GM21619 (cell line): ENCODE measurements at regions not wholly inside any gene's neighbourhood (a gene's known extent, or its start where the extent isn't known, plus 50 kb on each side); places are given as distances from the start of the nearest gene placed in this dataset.
"Not testable (repeated sequence)": the region's sequence is repeated elsewhere in the genome, so short reads cannot be mapped to it uniquely, and the experiment has no call there.

Experiments used
- ATAC-seq: cut with Tn5 transposase; IDR thresholded peaks from one replicate; pipeline ENCODE4 v1.9.1; 2021; ENCODE audit not compliant: unreplicated experiment

DNA sequence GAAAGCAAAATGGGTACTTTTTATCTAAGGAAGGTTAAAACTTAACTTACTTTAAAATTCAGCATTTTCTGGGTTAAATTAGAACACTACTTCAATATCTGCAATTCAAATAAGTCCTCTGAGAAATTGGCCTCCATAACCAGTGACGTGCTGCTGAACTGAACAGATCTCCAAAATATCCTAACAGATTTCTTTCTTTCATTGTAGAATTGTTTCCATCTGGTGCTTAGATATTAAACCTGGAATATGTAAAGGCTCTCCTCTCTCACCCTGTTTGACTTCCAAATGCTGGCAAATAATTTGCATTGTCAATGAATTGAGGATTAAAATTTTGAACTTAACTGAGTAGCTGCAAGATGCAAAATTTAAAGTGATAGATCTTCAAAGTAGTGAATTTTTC lies 316.9 kb upstream of the CXADR start:
- no peak for ATAC-seq

DNA sequence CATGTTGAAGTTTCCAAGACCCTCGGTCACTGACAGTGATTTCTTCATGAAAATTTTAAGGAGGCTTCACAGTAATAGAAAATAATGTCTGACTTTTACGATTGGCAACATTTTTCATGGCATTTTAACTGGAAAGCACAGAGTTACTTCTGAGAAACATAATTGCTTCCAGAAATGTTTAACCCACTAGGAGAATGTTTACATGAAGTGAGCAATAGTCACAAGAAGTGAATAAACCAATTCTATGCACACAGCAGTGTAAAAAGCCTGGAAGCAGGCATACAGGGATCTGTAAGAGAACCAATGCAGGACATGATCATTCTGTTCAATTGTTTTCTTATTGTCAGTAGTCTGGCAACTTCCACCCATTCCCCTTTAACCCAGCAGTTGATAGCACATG lies 316.2 kb upstream of the CXADR start:
- no peak for ATAC-seq

DNA sequence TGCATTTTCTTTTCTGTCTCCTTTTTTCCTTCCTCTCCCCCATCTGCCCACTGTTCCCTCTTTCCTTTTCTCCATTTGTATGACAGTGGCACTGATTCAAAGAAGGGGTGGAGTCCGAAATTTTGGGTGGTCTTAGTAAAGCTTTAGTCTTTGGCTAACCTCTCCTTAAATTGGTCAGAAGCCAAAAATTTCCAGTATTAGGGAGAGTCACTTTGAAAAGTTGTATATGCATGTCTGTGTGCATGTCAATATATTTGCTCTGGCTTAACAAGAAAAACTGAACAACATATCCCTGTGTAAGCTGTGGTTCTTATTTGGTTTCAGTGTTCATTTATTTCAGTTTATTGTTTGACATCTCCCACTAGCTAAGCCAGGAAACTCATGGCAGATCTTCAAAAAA lies 314.8 kb upstream of the CXADR start:
- no peak for ATAC-seq

DNA sequence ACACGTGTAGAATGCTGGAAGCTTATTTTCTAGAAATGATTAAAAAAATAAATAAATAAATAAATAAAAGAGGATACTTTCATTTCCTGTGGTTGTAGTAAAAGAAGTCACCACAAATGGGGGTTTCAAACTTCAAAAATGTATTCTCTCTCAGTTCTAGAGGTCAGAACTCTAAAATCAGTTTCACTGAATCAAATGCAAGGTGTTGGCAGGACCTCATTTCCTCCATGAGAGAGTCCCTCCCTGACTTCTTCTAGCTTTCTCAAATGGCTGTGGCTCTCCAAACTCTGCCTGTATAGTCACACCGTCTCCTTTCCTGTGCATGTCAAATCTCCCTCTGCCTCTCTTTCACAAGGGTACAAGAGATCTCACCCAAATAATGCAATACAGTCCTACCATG lies 312.6 kb upstream of the CXADR start:
- no peak for ATAC-seq

DNA sequence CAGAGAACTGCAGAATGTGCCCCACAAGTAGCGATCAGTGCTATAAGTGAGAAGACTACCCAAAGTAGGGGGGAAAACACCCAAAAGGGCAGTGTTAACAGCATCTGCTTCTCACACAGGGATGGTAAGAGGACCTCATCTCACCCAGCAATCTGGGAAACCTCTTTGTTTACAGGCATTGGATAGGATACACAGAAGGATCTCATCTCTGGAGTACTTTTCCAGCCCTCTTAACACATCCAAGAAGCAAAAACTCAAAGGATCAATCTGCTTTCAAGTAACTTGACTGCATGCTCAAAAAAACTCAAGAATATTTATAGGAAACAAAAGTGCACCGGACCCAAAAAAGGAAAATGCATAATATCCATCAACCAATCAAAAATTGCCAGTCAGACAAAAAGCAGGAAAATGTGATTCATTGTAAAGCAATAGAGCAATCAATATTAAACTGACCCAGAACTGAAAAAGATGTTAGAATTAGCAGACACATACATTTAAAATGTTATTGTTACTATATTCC lies 311.0 kb upstream of the CXADR start:
- ATAC-seq = no peak

DNA sequence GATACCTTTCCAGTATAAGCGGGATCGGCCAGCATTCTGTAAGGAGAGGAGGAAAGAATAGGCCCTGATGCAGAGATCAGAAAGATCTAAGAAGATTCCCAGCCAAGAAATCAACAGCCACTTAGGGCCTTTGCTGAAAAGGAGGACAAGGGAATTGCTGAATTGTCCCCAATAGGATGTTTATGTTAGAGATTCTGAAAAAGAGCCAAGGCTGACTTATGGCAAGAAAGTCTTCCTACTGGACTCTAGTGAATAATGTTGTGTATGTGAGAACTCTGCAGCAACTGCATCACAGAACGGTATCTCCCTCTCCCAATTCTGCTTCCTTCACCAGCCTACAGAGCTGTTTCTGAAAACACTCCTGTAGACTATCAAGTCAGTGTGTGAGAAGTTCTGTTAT lies 298.0 kb upstream of the CXADR start:
- no peak for ATAC-seq

DNA sequence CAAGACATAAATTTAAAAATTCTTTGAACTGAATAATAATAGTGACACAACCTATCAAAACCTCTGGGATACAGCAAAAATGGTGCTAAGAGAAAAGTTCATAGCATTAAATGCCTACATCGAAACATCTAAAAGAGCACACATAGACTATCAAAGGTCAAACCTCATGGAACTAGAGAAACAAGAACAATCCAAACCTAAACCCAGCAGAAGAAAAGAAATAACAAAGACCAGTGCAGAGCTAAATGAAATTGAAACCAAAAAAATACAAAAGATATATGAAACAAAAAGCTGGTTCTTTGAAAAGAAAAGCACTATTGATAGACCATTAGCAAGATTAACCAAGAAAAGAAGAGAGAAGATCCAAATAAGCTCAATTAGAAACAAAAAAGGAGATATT lies 293.8 kb upstream of the CXADR start:
- ATAC-seq = not testable (repeated sequence)

DNA sequence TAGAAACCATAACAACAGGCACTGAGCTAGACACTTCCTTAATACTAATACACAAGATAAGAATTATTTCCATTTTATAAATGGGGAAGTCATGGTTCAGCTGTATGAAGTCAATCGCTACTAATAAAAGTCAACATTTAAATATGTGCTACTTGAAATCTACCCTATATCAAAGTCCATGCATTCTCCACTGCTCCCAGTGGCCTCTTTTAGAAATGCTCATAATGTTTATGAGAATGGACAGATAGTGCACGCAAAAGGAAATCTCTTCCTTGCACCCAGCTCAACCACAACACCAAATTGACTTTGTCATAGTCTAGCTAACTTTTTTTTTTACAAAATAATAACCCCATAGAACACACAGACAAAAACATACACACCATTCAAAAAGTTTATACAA lies 281.7 kb upstream of the CXADR start:
- ATAC-seq = no peak

DNA sequence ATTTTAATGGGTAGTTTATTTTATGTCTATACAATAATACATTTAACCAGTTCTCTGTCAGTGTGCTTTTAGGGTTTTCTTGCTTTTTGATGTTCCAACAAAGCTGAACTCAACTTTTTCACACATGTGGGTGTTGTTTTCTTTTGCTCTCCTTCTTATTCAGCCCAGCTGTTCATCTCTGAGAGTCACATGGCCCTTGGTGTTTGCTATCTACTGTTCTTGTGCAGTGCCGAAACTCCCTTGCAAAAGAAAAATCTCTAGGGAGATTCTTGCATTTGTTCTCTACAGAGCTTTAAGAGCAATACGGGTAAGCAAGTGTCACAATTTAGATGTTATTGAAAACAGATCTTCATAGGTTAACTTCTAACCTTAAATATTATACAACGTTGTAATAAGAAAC lies 281.1 kb upstream of the CXADR start:
- ATAC-seq = no peak

DNA sequence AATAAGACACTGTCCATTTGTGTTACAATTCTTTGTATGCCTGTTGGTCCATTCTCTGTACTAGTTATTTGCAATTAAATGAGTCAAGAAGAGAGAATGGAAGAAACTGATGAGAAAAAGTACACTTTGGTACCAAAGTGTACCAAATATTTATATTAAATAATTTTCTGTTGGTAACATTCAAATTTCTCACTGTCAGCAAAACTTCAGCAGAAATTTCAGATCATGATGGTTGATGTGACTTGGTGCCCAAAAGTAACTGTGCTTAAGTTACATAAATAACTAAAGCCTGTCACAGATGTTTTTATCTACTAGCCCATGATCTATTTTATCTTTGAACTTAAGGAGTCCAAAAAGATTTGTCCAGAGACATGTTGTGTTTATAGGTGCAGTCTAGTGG lies 274.4 kb upstream of the CXADR start:
- ATAC-seq = no peak

DNA sequence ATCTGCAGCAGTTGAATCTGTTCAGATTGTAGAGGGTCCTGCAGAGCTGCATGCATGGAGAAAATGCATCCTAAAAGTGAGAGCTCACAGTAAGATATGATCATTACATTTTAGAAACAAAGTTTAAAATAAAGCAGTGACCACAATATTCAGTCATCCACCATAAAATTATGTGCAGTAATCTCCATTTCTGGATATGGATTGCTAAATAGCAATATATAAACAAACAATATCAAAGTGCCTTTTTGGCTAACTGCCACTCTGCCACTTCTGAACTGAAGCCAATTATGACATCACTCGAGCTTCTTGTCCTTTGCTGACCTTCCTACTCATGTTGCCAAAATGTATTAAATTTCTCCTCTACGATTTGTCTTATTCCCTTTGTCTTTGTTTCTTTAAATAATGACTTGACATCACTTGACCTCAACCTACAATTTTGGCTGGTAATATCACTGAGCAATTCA lies 262.0 kb upstream of the CXADR start:
- no peak for ATAC-seq

DNA sequence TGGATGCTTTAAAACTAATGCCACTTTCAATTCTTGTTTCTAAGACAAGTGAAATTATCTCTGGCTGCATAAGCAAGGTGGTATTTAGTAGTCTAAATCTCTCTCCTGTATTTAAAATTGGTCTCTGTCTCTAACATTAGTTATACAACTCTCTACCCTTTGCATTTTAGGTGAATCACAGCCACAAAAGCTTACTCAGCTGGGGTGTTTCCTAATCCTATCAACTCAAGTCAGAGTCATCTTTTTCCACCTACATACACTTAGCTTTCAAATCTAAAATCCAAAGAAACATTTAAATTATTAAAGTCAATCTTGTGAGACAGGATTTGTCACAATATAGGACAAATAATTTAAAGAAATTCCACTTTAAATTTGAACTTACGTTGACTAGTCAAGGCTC lies 255.1 kb upstream of the CXADR start:
- ATAC-seq = no peak

DNA sequence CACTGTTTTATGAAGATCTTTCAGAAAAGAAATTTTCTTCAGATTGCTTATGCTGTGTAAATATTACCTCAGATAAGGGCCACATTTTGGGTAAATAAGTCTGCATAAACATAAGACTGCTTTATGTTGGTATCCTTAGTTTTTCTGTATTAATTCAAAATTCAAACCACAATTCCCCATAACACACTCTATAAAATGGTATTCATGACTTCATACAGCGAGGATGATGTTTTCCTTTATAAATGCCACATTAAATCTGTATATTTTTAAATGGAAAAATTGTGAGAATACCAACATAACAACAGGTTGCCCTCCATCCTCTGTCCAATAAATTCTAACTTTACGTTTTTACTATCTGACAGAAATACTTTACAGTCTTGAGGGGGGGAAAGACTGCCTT lies 248.7 kb upstream of the CXADR start:
- no peak for ATAC-seq

DNA sequence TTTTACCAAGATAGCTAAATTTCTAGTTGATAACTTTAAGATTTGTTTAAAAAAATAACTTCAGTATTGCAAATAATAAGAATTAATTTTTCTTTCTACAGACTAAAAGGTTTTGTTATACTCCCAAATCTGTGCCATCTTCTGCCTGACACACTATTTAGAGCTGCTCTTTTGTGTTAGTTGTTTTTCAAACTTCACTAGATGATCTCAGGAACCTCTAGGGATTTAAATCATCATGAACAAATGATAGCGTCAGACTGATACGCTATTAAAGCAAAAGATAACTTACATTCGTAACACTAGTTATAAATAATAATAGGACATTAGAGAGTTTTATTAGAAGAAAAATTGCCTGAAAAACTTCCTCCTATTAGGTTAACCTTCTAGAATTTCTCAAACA lies 243.1 kb upstream of the CXADR start:
- ATAC-seq = no peak

DNA sequence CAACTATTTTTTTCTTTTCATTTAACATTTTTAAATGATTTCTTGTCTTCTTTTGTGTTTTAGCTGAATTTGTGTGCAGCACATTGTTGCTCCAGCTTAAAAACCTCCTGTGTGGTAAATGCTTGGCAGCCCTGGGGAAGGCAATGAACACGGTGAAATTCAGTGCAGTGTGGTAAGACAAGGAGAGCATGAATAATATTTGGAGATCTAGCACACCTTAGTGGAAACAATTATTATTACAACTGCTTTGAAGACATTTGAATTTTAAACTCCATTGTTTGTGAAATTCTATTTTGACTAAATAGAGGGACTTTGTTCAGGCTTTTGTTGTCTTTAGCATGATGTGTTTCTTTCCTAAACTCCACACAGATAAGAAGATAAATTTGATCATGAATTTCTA lies 242.6 kb upstream of the CXADR start:
- ATAC-seq = no peak

DNA sequence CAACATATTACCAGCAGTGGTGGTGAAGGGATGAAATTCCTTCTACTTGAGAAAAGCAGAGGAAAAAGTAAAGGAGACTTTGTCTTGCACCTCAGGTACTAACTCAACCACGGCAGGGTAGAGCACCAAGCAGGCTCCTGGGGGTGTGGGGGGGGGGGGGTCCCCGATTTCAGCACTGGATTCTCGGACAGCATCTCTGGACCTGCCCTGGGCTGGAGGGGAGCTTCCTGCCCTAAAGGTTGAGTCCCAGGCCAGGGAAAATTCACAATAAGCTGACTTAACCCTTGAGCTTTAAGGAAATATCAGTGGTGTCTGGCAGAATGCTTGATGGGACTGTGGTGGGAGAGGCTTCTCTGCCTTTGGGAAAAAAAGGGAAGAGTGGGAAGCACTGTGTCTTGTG lies 233.2 kb upstream of the CXADR start:
- ATAC-seq = no peak

DNA sequence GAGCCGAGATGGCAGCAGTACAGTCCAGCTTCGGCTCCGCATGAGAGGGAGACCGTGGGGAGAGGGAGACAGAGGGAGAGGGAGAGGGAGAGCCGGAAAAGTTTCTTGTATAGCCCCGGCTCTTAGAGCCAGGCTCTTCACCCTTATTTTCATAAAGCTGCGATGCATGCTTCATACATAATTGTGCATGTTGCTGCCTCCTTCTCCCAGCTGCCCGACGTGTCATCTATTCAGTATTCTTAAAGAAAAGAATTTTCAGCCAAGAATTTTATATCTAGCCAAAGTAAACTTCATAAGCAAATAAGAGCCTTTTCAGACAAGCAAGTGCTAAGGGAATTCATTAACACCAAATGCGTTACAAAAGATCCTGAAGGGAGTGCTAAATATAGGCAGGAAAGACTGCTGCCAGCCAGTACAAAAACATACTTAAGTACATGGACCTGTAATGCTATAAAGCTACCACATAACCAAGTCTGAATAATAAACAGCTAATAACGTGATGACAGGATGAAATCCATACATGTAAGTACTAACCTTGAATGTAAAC lies 219.8 kb upstream of the CXADR start:
- ATAC-seq = not testable (repeated sequence)

DNA sequence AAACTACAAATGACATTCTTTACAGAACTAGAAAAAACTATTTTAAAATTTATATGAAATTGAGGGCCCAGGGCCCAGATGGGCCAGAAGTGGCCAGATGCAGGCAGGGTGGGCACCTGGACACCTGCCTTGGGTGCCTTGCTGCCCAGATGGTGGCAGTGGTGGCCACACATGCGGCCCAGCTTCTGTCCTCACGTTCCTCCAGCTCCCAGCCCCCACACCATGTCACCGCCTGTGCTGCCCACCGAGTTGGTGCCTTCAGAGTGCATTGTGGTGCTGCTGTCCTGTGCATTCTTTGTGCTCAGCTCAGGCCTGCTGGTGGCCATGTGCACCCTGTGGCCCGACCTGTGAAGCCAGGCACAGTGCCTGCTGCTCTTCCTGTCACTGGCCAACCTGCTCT lies 216.8 kb upstream of the CXADR start:
- no peak for ATAC-seq

DNA sequence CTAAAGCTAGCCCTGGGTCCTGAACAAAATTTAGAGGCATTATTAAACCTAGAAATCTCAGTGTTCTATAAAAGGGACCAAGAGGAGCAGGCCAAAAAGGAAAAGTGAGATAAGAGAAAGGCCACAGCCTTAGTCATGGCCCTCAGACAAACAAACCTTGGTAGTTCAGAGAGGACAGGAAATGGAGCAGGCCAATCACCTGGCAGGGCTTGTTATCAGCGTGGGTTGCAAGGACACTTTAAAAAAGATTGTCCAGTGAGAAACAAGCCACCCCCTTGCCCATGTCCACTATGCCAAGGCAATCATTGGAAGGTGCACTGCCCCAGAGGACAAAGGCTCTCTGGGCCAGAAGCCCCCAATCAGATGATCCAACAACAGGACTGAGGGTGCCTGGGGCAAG lies 213.3 kb upstream of the CXADR start:
- ATAC-seq = not testable (repeated sequence)

DNA sequence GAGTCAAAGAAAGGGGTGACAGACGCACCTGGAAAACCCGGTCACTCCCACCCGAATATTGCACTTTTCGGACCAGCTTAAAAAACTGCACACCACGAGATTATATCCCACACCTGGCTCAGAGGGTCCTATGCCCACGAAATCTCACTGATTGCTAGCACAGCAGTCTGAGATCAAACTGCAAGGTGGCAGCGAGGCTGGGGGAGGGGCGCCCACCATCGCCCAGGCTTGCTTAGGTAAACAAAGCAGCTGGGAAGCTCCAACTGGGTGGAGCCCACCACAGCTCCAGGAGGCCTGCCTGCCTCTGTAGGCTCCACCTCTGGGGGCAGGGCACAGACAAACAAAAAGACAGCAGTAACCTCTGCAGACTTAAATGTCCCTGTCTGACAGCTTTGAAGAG lies 185.1 kb upstream of the CXADR start:
- not testable (repeated sequence) for ATAC-seq

DNA sequence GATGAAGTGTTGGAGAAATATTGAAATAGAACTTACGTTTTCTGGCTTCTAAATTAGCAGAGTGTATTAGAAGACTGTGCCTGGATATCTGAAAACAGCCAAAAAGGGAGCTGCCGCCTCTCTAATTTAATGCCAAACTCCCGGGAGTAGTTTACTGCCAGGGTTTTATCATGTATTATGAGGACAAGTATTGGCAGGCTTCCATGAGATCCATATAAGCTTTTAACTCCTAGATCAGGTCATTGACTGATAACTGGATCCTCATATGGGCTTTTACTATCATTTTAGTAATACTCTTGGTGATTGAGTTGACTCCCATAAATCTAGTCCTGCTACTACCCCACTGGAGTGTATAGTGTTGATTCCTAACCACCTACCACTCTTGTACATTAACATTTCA lies 178.4 kb upstream of the CXADR start:
- ATAC-seq = no peak

DNA sequence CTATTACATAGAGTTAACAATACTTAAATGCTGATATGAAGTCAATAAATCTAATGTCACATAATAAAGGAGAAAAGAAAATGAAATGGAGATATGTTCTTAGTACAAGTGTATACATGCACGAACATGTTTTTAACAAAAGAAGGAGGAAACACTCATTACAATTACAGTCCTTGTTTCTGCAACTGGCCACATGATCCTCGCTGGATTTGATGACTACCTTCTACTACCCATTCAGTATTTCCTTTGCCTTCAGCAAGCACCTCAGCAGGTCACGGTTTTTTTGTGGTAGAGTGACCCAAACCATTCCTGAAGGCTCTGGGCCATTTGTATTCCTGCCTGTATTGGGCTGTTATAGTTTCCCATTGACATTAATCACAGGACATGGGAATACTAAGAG lies 172.8 kb upstream of the CXADR start:
- no peak for ATAC-seq

DNA sequence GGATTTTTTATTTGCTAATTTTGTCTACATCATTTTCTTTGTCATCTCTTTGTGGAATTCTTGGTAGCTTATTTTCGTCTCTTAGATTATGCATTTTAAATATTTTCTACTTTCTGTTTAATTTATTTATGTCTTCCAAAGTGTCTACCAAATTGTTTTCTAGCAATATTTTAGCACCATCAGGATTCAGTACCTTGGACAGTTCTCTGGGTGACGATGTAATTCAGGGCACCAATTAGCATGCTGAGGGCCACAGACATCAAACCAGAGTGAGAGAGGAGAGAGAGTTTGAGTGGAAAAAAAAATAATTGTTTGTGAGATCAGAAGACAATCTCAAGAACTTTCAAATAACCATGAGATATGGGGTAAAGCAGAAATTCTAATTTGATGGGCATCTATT lies 169.8 kb upstream of the CXADR start:
- ATAC-seq = no peak

DNA sequence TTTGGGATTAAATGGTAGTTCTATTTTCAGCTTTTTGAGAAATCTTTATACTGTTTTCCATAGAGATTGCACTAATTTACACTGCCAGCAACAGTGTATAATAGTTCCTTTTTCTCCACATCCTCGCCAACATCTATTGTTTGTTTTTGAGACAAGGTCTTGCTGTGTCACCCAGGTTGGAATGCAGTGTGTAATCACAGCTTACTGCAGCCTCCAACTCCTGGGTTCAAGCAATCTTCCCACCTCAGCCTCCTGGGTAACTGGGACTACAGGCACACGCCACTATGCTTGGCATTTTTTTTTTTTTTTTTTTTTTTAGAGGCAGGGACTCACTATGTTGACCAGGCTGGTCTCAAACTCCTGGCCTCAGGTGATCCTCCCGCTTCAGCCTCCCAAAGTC lies 164.5 kb upstream of the CXADR start:
- no peak for ATAC-seq
